Activated B cell treated with CpG ODN at 0.5 μM for 24 hours (primary cell): ENCODE measurements at regions not wholly inside any gene's neighbourhood (a gene's known extent, or its start where the extent isn't known, plus 50 kb on each side); places are given as distances from the start of the nearest gene placed in this dataset.
"Not testable (repeated sequence)": the region's sequence is repeated elsewhere in the genome, so short reads cannot be mapped to it uniquely, and the experiment has no call there.

Experiments
- ATAC-seq: fragments of 200-7000 bp; cut with Tn5 transposase; one replicate; pipeline ENCODE4 v1.10.0; 2021; ENCODE audit warnings: low read depth, mild to moderate bottlenecking, moderate library complexity
- CTCF ChIA-PET: fragments of 350-600 bp; sonication (Branson Sonifier 250); formaldehyde crosslinking; loops from one replicate; lab custom pipeline; 2021; ENCODE audit warnings: antibody characterized with exemption; lab: Charles Lee
- POLR2A ChIA-PET: fragments of 350-600 bp; sonication (Branson Sonifier 250); formaldehyde crosslinking; loops from one replicate; lab custom pipeline; 2021; ENCODE audit warnings: antibody characterized with exemption; lab: Charles Lee
- DNase-seq: peaks from one replicate; pipeline ENCODE4 v3.0.0; 2022
- H3K27ac Mint-ChIP-seq: one replicate; pipeline ENCODE4 v1.8.0; 2020; ENCODE audit warnings: mixed read lengths
- H3K27me3 Mint-ChIP-seq: one replicate; pipeline ENCODE4 v1.8.0; 2021; ENCODE audit warnings: mixed read lengths
- H3K36me3 Mint-ChIP-seq: one replicate; pipeline ENCODE4 v1.8.0; 2021; ENCODE audit warnings: low read depth, mixed read lengths
- H3K4me1 Mint-ChIP-seq: one replicate; pipeline ENCODE4 v1.8.0; 2021; ENCODE audit warnings: mixed read lengths
- H3K4me3 Mint-ChIP-seq: one replicate; pipeline ENCODE4 v1.8.0; 2020; ENCODE audit warnings: mild to moderate bottlenecking, mixed read lengths
- H3K9me3 Mint-ChIP-seq: one replicate; pipeline ENCODE4 v1.8.0; 2020; ENCODE audit warnings: mixed read lengths
- intact Hi-C: fragments of 100-400 bp; cut with micrococcal nuclease; formaldehyde crosslinking; loops from one replicate; pipeline ENCODE4 v1.15.1; 2024

GRCh38 chr3:195969838-195970776 lies 61.8 kb upstream of the TNK2 start:
- intact Hi-C loops, CTCF ChIA-PET, DNase-seq, H3K27ac Mint-ChIP-seq, H3K27me3 Mint-ChIP-seq, H3K9me3 Mint-ChIP-seq, H3K4me3 Mint-ChIP-seq, H3K4me1 Mint-ChIP-seq, POLR2A ChIA-PET, ATAC-seq: not testable (repeated sequence)
- peaks cover 61% of the 10 kb centered on the region for H3K36me3 Mint-ChIP-seq

GRCh38 chr3:195969341-195969740 lies 61.0 kb upstream of the TNK2 start:
- H3K4me1 Mint-ChIP-seq, CTCF ChIA-PET, H3K9me3 Mint-ChIP-seq, H3K27ac Mint-ChIP-seq, POLR2A ChIA-PET, H3K27me3 Mint-ChIP-seq, H3K4me3 Mint-ChIP-seq, DNase-seq, ATAC-seq, intact Hi-C loops: not testable (repeated sequence)
- peaks cover 62% of the 10 kb centered on the region for H3K36me3 Mint-ChIP-seq

GRCh38 chr3:195968104-195968503 lies 59.8 kb upstream of the TNK2 start:
- H3K4me1 Mint-ChIP-seq, H3K27me3 Mint-ChIP-seq, ATAC-seq, CTCF ChIA-PET, H3K27ac Mint-ChIP-seq, intact Hi-C loops, POLR2A ChIA-PET, DNase-seq, H3K4me3 Mint-ChIP-seq, H3K9me3 Mint-ChIP-seq: not testable (repeated sequence)
- H3K36me3 Mint-ChIP-seq: peaks cover 59% of the 10 kb centered on the region

- H3K27ac Mint-ChIP-seq, DNase-seq, intact Hi-C loops, POLR2A ChIA-PET, ATAC-seq, CTCF ChIA-PET, H3K4me3 Mint-ChIP-seq, H3K27me3 Mint-ChIP-seq, H3K9me3 Mint-ChIP-seq, H3K4me1 Mint-ChIP-seq: not testable (repeated sequence)
- peaks cover 61% of the 10 kb centered on the region for H3K36me3 Mint-ChIP-seq
Observed at GRCh38 chr3:195967387-195967720, 59.0 kb upstream of the TNK2 start.

- H3K4me3 Mint-ChIP-seq, H3K4me1 Mint-ChIP-seq, ATAC-seq, DNase-seq, CTCF ChIA-PET, POLR2A ChIA-PET, H3K27ac Mint-ChIP-seq, intact Hi-C loops, H3K9me3 Mint-ChIP-seq, H3K27me3 Mint-ChIP-seq: not testable (repeated sequence)
- peaks cover 59% of the 10 kb centered on the region for H3K36me3 Mint-ChIP-seq
Observed at GRCh38 chr3:195966563-195967386, 58.4 kb upstream of the TNK2 start.

GRCh38 chr3:195965217-195965616 lies 56.9 kb upstream of the TNK2 start:
- DNase-seq, H3K4me1 Mint-ChIP-seq, H3K9me3 Mint-ChIP-seq, H3K4me3 Mint-ChIP-seq, POLR2A ChIA-PET, CTCF ChIA-PET, H3K27me3 Mint-ChIP-seq, intact Hi-C loops, ATAC-seq, H3K27ac Mint-ChIP-seq: not testable (repeated sequence)
- H3K36me3 Mint-ChIP-seq: peaks cover 46% of the 10 kb centered on the region

GRCh38 chr3:195964318-195965107 lies 56.2 kb upstream of the TNK2 start:
- DNase-seq, CTCF ChIA-PET, H3K4me1 Mint-ChIP-seq, H3K27ac Mint-ChIP-seq, H3K4me3 Mint-ChIP-seq, H3K27me3 Mint-ChIP-seq, ATAC-seq, H3K9me3 Mint-ChIP-seq, intact Hi-C loops: not testable (repeated sequence)
- peaks cover 43% of the 10 kb centered on the region for H3K36me3 Mint-ChIP-seq
- POLR2A ChIA-PET: interaction anchor here (0.7 kb wide), 1 partner anchor 225 kb away, joined by 3 read pairs; no protein-coding TSS in a partner anchor

- peaks cover 51% of the 10 kb centered on the region for H3K36me3 Mint-ChIP-seq
- DNase-seq, H3K4me3 Mint-ChIP-seq, ATAC-seq, H3K27me3 Mint-ChIP-seq, H3K4me1 Mint-ChIP-seq, H3K9me3 Mint-ChIP-seq, CTCF ChIA-PET, H3K27ac Mint-ChIP-seq, intact Hi-C loops: not testable (repeated sequence)
- POLR2A ChIA-PET: interaction anchor here (0.6 kb wide), 1 partner anchor 216 kb away, joined by 3 read pairs; no protein-coding TSS in a partner anchor
Observed at GRCh38 chr3:195962222-195962621, 53.9 kb upstream of the TNK2 start.

GRCh38 chr3:195960971-195961775 lies 52.8 kb upstream of the TNK2 start:
- H3K4me3 Mint-ChIP-seq, intact Hi-C loops, DNase-seq, H3K9me3 Mint-ChIP-seq, H3K27ac Mint-ChIP-seq, H3K27me3 Mint-ChIP-seq, H3K4me1 Mint-ChIP-seq: not testable (repeated sequence)
- peaks cover 47% of the 10 kb centered on the region for H3K36me3 Mint-ChIP-seq
- POLR2A ChIA-PET: interaction anchor here (0.5 kb wide), 1 partner anchor 861 kb away, joined by 5 read pairs; no protein-coding TSS in a partner anchor
- peak; percentile 31 for ATAC-seq
- CTCF ChIA-PET: interaction anchor here (0.6 kb wide), 1 partner anchor 374 kb away, joined by 3 read pairs; no protein-coding TSS in a partner anchor

GRCh38 chr3:195960164-195960563 lies 51.8 kb upstream of the TNK2 start:
- H3K27ac Mint-ChIP-seq, H3K9me3 Mint-ChIP-seq: not testable (repeated sequence)

More at GRCh38 chr3:195960164-195960563, 51.8 kb upstream of the TNK2 start:
- CTCF ChIA-PET, H3K4me1 Mint-ChIP-seq, intact Hi-C loops, H3K27me3 Mint-ChIP-seq, DNase-seq, H3K4me3 Mint-ChIP-seq, POLR2A ChIA-PET, ATAC-seq: not testable (repeated sequence)
- H3K36me3 Mint-ChIP-seq: peaks cover 38% of the 10 kb centered on the region
